HL-60 (cell line): ENCODE measurements at regions not wholly inside any gene's neighbourhood (a gene's known extent, or its start where the extent isn't known, plus 50 kb on each side); places are given as distances from the start of the nearest gene placed in this dataset.

Experiments used
- CTCF ChIP-seq: IDR thresholded peaks from one replicate; pipeline ENCODE4 v1.5.1; 2011; ENCODE audit warnings: low read length, control low read depth, inconsistent platforms; ENCODE audit not compliant: insufficient read depth
- GABPA ChIP-seq: IDR thresholded peaks from 2 replicates; pipeline ENCODE4 v1.6.1; 2012; ENCODE audit warnings: low read depth

GRCh38 chr12:29888777-29889176 is 105.0 kb upstream of the TMTC1 start:
- TF ChIP-seq CTCF (no peak), GABPA (no peak)
